Caco-2 (cell line): ENCODE measurements at regions not wholly inside any gene's neighbourhood (a gene's known extent, or its start where the extent isn't known, plus 50 kb on each side); places are given as distances from the start of the nearest gene placed in this dataset.
A peak's percentile ranks its signal among the peaks of the same experiment; 100 is the strongest.

ENCODE experiments used
- BruUV-seq: library from RNA; stranded (reverse); fragments of 400-500 nt; replicated peaks from 2 replicates; lab custom pipeline; 2021; lab: Mats Ljungman, UMichigan
- CTCF ChIA-PET: fragments of 300-600 bp; sonication (Branson Sonifier 250); formaldehyde crosslinking; loops from one replicate; lab custom pipeline; 2022; ENCODE audit warnings: antibody characterized with exemption; lab: Charles Lee
- POLR2A ChIA-PET: fragments of 300-600 bp; sonication (Branson Sonifier 250); formaldehyde crosslinking; loops from one replicate; lab custom pipeline; 2022; ENCODE audit warnings: antibody characterized with exemption; lab: Charles Lee
- DNase-seq, 2 experiments: peaks; one replicate each; pipeline versions ENCODE4 v3.0.0 to v3.0.0-alpha.2; 2020 to 2022
- H3K27me3 ChIP-seq: replicated peaks from 2 replicates; pipeline ENCODE4 v1.6.0; 2011; ENCODE audit warnings: low read length; ENCODE audit not compliant: control insufficient read depth, insufficient read depth
- H3K36me3 ChIP-seq: 2 replicates; pipeline ENCODE4 v1.5.1; 2011; ENCODE audit warnings: low read length; ENCODE audit not compliant: control insufficient read depth, insufficient read depth
- H3K4me1 ChIP-seq: fragments of 250-450 bp; sonication (Bioruptor Pico); 2 replicates; pipeline ENCODE4 v1.5.1; 2020; ENCODE audit warnings: mild to moderate bottlenecking
- H3K4me3 ChIP-seq: 2 replicates; pipeline ENCODE4 v1.5.1; 2011; ENCODE audit warnings: low read depth, mild to moderate bottlenecking, control low read depth, low read length
- H3K9me3 ChIP-seq: fragments of 250-450 bp; sonication (Bioruptor Pico); 2 replicates; pipeline ENCODE4 v1.5.1; 2020; ENCODE audit warnings: mild to moderate bottlenecking, moderate library complexity
- H3K27ac Mint-ChIP-seq: one replicate; pipeline ENCODE4 v1.8.0; 2022; ENCODE audit warnings: mixed read lengths; ENCODE audit not compliant: unreplicated experiment
- H3K27me3 Mint-ChIP-seq: one replicate; pipeline ENCODE4 v1.8.0; 2022; ENCODE audit warnings: mixed read lengths; ENCODE audit not compliant: insufficient read depth, unreplicated experiment
- H3K36me3 Mint-ChIP-seq: one replicate; pipeline ENCODE4 v1.8.0; 2022; ENCODE audit warnings: mild to moderate bottlenecking, mixed read lengths; ENCODE audit not compliant: insufficient read depth, unreplicated experiment
- H3K4me1 Mint-ChIP-seq: one replicate; pipeline ENCODE4 v1.8.0; 2022; ENCODE audit warnings: low read depth, mixed read lengths; ENCODE audit not compliant: unreplicated experiment
- H3K4me3 Mint-ChIP-seq: one replicate; pipeline ENCODE4 v1.8.0; 2022; ENCODE audit warnings: mild to moderate bottlenecking, moderate library complexity, mixed read lengths; ENCODE audit not compliant: unreplicated experiment
- H3K9me3 Mint-ChIP-seq: one replicate; pipeline ENCODE4 v1.8.0; 2022; ENCODE audit warnings: mixed read lengths; ENCODE audit not compliant: unreplicated experiment
- intact Hi-C: fragments of 100-400 bp; cut with micrococcal nuclease; formaldehyde crosslinking; loops from one replicate; pipeline ENCODE4 v1.10.0; 2022; ENCODE audit not compliant: unreplicated experiment
- TF ChIP-seq, protein P1 (sequence below), 2 experiments: fragments of 200-600 bp in 1 of 2; IDR thresholded peaks; 1 replicate in 1 of 2; 2 replicates in 1 of 2; pipeline versions ENCODE4 v1.5.1 to v1.8.0; 2011 to 2022; ENCODE audit warnings: antibody characterized with exemption in 1 of 2, control low read depth in 1 of 2, inconsistent platforms in 1 of 2, low read depth in 1 of 2, low read length in 1 of 2, mild to moderate bottlenecking in 1 of 2, moderate library complexity in 1 of 2; ENCODE audit not compliant: insufficient read depth in 1 of 2, severe bottlenecking in 1 of 2, unreplicated experiment in 1 of 2

DNA sequence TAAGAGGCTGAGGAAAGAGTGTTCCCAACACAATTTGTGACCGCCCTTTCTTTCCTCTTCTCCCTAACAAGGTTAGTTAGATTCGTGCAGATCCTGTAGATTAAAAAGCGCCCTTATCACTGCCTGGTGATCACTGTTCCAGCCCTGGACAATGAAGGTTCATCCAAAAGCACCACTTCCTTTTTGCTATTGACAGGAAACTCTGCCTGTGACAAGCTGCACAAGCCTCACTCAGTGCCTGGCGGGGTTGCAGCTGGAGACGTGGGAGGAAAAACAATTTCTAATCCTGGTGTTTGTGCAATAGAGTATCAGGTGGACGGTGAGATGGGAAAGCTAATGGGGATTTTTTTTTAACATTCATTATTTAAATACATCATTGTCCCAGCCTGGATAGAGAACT is 105.9 kb upstream of the CAV2 start:
- Mint-ChIP-seq H3K4me1 (peaks cover 6% of the 10 kb centered on the region), H3K27ac (no peak overlapping the region), H3K9me3 (no peaks in the 10 kb centered on the region), H3K36me3 (no peaks in the 10 kb centered on the region), H3K4me3 (no peak overlapping the region), H3K27me3 (no peaks in the 10 kb centered on the region)
- TF ChIP-seq, protein P1, sequence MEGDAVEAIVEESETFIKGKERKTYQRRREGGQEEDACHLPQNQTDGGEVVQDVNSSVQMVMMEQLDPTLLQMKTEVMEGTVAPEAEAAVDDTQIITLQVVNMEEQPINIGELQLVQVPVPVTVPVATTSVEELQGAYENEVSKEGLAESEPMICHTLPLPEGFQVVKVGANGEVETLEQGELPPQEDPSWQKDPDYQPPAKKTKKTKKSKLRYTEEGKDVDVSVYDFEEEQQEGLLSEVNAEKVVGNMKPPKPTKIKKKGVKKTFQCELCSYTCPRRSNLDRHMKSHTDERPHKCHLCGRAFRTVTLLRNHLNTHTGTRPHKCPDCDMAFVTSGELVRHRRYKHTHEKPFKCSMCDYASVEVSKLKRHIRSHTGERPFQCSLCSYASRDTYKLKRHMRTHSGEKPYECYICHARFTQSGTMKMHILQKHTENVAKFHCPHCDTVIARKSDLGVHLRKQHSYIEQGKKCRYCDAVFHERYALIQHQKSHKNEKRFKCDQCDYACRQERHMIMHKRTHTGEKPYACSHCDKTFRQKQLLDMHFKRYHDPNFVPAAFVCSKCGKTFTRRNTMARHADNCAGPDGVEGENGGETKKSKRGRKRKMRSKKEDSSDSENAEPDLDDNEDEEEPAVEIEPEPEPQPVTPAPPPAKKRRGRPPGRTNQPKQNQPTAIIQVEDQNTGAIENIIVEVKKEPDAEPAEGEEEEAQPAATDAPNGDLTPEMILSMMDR (IDR thresholded peaks at IDR 0.05; ENCODE audit: insufficient read depth in 1 of 2, low read depth in 1 of 2, low read length in 1 of 2, severe bottlenecking in 1 of 2, unreplicated experiment in 1 of 2): no peak
- no TSS peak for BruUV-seq
- intact Hi-C loops: no loop called here
- Histone ChIP-seq H3K4me1 (no peaks in the 10 kb centered on the region), H3K9me3 (no peaks in the 10 kb centered on the region), H3K27me3 (no peaks in the 10 kb centered on the region), H3K4me3 (no peak overlapping the region), H3K36me3 (no peaks in the 10 kb centered on the region)
- ChIA-PET POLR2A (no interaction called here), CTCF (no interaction called here)
- DNase-seq: no peak

DNA sequence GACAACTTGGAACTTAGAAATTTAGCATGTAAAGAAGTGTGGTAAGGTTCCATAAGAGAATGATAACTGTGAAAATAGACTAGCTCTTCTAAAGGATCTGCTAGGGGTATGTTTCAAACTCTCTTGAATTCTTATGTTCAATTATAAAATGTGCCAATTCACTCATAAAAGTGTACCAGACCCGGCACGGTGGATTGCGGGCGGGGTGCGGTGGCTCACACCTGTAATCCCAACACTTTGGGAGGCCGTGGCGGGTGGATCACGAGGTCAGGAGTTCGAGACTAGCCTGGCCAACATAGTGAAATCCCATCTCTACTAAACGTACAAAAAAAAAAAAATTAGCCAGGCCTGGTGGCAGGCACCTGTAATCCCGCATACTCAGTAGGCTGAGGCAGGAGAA is 105.4 kb upstream of the CAV2 start:
- Histone ChIP-seq H3K4me3 (no peak overlapping the region), H3K27me3 (no peaks in the 10 kb centered on the region), H3K4me1 (no peaks in the 10 kb centered on the region), H3K36me3 (no peaks in the 10 kb centered on the region), H3K9me3 (no peaks in the 10 kb centered on the region)
- ChIA-PET POLR2A (no interaction called here), CTCF (no interaction called here)
- intact Hi-C loops: no loop called here
- TF ChIP-seq, protein P1 (IDR thresholded peaks at IDR 0.05; ENCODE audit: insufficient read depth in 1 of 2, low read depth in 1 of 2, low read length in 1 of 2, severe bottlenecking in 1 of 2, unreplicated experiment in 1 of 2): no peak
- Mint-ChIP-seq H3K4me1 (peaks cover 6% of the 10 kb centered on the region), H3K9me3 (no peaks in the 10 kb centered on the region), H3K27ac (no peak overlapping the region), H3K4me3 (no peak overlapping the region), H3K36me3 (no peaks in the 10 kb centered on the region), H3K27me3 (no peaks in the 10 kb centered on the region)
- no TSS peak for BruUV-seq
- no peak for DNase-seq

DNA sequence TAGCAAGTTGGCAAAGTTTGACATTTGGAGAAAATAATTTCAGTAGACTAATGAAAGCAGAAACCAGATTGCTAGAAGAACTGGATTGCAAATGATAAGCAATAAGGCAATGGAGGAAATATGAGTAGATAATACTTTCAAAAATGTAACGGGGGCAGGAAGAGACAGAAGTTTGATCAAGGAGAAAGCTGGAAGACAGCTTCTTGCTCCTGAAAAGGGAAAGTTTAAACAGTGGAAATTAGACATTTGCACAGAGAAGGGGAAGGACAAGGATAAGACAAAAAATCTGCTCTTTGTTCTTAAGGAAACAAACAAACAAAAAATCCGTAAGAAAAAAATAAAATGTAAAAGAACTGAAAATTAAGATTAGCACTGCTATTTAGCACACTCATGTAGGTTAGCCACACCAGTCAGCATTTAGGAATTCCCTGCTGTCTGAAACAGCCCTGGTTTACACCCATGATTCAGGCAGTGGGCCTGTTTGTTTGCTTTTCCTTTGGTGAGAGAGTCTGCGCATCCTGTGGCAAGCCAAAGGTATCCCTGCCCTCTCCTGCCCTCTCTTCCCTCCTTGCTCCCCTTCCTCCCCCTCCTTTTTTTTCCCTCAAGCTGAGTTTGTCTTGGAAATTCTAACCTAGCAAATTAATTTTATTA is 104.3 kb upstream of the CAV2 start:
- intact Hi-C loops: no loop called here
- Mint-ChIP-seq H3K27me3 (no peaks in the 10 kb centered on the region), H3K36me3 (no peaks in the 10 kb centered on the region), H3K9me3 (no peaks in the 10 kb centered on the region), H3K27ac (peak overlapping the region; percentile 53), H3K4me3 (no peak overlapping the region), H3K4me1 (peaks cover 6% of the 10 kb centered on the region)
- peaks cover 6% of the 10 kb centered on the region; the same call in 1 of the 2 replicates for H3K4me1 ChIP-seq
- TF ChIP-seq, protein P1 (IDR thresholded peaks at IDR 0.05; ENCODE audit: insufficient read depth in 1 of 2, low read depth in 1 of 2, low read length in 1 of 2, severe bottlenecking in 1 of 2, unreplicated experiment in 1 of 2): no peak
- no peaks in the 10 kb centered on the region for H3K36me3 ChIP-seq
- ChIA-PET POLR2A (no interaction called here), CTCF (no interaction called here)
- no TSS peak for BruUV-seq
- H3K27me3 ChIP-seq: no peaks in the 10 kb centered on the region
- no peak overlapping the region for H3K4me3 ChIP-seq
- no peak for DNase-seq
- no peaks in the 10 kb centered on the region for H3K9me3 ChIP-seq
